HG02840 (cell line): ENCODE measurements at regions not wholly inside any gene's neighbourhood (a gene's known extent, or its start where the extent isn't known, plus 50 kb on each side); places are given as distances from the start of the nearest gene placed in this dataset.
"Not testable (repeated sequence)": the region's sequence is repeated elsewhere in the genome, so short reads cannot be mapped to it uniquely, and the experiment has no call there.

Experiments
- ATAC-seq: cut with Tn5 transposase; IDR thresholded peaks from one replicate; pipeline ENCODE4 v1.9.1; 2021; ENCODE audit warnings: mild to moderate bottlenecking, moderate library complexity, moderate number of reproducible peaks; ENCODE audit not compliant: unreplicated experiment, low FRiP score

GRCh38 chr19:28374971-28375370 lies 838.0 kb downstream of the UQCRFS1 start:
- no peak for ATAC-seq

- no peak for ATAC-seq
Observed at GRCh38 chr19:28372576-28373247, 840.2 kb downstream of the UQCRFS1 start.

GRCh38 chr19:28367146-28367545 lies 845.8 kb downstream of the UQCRFS1 start:
- no peak for ATAC-seq

- ATAC-seq, result no peak
Observed at GRCh38 chr19:28363254-28363653, 849.7 kb downstream of the UQCRFS1 start.

- no peak for ATAC-seq
Observed at GRCh38 chr19:28359431-28360414, 853.2 kb downstream of the UQCRFS1 start.

- no peak for ATAC-seq
Observed at GRCh38 chr19:28358633-28359032, 854.3 kb downstream of the UQCRFS1 start.

- ATAC-seq, result no peak
Observed at GRCh38 chr19:28351761-28352160, 861.2 kb downstream of the UQCRFS1 start.

GRCh38 chr19:28351321-28351720 lies 861.6 kb downstream of the UQCRFS1 start:
- ATAC-seq, result not testable (repeated sequence)

GRCh38 chr19:28350673-28351072 lies 862.3 kb downstream of the UQCRFS1 start:
- no peak for ATAC-seq

GRCh38 chr19:28350037-28350436 lies 862.9 kb downstream of the UQCRFS1 start:
- no peak for ATAC-seq

GRCh38 chr19:28349604-28350003 lies 863.3 kb downstream of the UQCRFS1 start:
- ATAC-seq, result no peak

GRCh38 chr19:28345811-28346210 lies 867.1 kb downstream of the UQCRFS1 start:
- no peak for ATAC-seq

- ATAC-seq, result no peak
Observed at GRCh38 chr19:28341810-28342350, 871.1 kb downstream of the UQCRFS1 start.

GRCh38 chr19:28334419-28334818 lies 878.5 kb downstream of the UQCRFS1 start:
- ATAC-seq, result no peak

- ATAC-seq, result no peak
Observed at GRCh38 chr19:28333909-28334308, 879.0 kb downstream of the UQCRFS1 start.

GRCh38 chr19:28332886-28333285 lies 880.1 kb downstream of the UQCRFS1 start:
- ATAC-seq, result no peak

- ATAC-seq, result no peak
Observed at GRCh38 chr19:28332351-28332750, 880.6 kb downstream of the UQCRFS1 start.

- ATAC-seq, result no peak
Observed at GRCh38 chr19:28331596-28331995, 881.4 kb downstream of the UQCRFS1 start.

GRCh38 chr19:28330831-28331230 lies 882.1 kb downstream of the UQCRFS1 start:
- no peak for ATAC-seq

- no peak for ATAC-seq
Observed at GRCh38 chr19:28329429-28329828, 883.5 kb downstream of the UQCRFS1 start.

- ATAC-seq, result no peak
Observed at GRCh38 chr19:28327905-28328304, 885.0 kb downstream of the UQCRFS1 start.
